Cardiac muscle cell (in vitro differentiated cells and primary cell): ENCODE measurements at regions not wholly inside any gene's neighbourhood (a gene's known extent, or its start where the extent isn't known, plus 50 kb on each side); places are given as distances from the start of the nearest gene placed in this dataset.
"Not testable (repeated sequence)": the region's sequence is repeated elsewhere in the genome, so short reads cannot be mapped to it uniquely, and the experiment has no call there.

Experiments used
- DNase-seq, 2 donors: peaks; one replicate each; pipeline versions ENCODE4 v3.0.0 to v3.0.0-alpha.2; 2010 to 2017; ENCODE audit warnings: low read depth in 1 of 2, low spot score in 1 of 2
- H3K27ac ChIP-seq: fragments of 200-600 bp; sonication (generic); 2 replicates; pipeline ENCODE4 v1.5.1; 2016
- H3K27me3 ChIP-seq: fragments of 200-600 bp; sonication (generic); 2 replicates; pipeline ENCODE4 v1.6.0; 2016; ENCODE audit warnings: control low read depth
- H3K36me3 ChIP-seq: fragments of 200-600 bp; sonication (generic); 2 replicates; pipeline ENCODE4 v1.5.1; 2016; ENCODE audit warnings: control low read depth
- H3K4me1 ChIP-seq: fragments of 200-600 bp; sonication (generic); 2 replicates; pipeline ENCODE4 v1.8.1; 2017; ENCODE audit warnings: low read depth, mild to moderate bottlenecking, mixed run types
- H3K4me3 ChIP-seq: fragments of 200-600 bp; sonication (generic); 2 replicates; pipeline ENCODE4 v1.5.1; 2016; ENCODE audit warnings: mild to moderate bottlenecking
- H3K9me3 ChIP-seq: fragments of 200-600 bp; sonication (generic); 2 replicates; pipeline ENCODE4 v1.5.1; 2017; ENCODE audit warnings: low read depth, mild to moderate bottlenecking, control low read depth
- CTCF ChIP-seq: IDR thresholded peaks from 2 replicates; pipeline ENCODE4 v1.5.1; 2012; ENCODE audit warnings: low read depth, mild to moderate bottlenecking, low read length

DNA sequence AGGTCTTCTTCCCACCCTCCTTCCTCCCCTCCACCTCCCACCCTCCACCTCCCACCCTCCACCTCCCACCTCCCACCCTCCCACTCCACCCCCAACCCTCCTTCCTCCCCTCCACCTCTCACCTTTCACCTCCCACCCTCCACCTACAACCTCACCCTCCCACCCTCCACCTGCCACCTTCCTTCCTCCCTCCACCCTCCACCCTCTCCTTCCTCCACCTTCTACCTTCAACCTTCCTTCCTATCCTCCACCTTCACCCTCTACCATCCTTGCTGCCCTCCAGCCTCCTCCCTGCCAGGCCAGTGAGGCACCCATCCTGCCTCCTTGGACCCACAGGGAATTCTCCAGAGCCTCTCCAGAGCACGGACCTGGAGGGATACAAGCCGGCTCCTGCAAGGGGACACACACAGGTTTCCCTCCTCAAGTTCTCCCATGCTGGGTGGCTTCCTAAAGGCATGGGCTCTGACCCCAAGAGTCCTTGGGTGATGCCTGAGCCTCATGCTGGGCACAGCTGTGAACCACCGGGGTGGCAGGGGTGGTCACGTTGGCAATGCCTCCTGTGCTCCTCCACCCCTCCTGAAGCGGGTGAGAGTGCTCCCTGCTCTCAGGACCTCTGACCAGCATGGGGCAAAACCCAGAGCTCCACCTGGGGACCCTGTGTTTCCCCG is 293.0 kb downstream of the NDUFA10 start:
- TF ChIP-seq CTCF = no peak
- no peak for DNase-seq
- Histone ChIP-seq H3K4me3 (no peak overlapping the region), H3K36me3 (no peaks in the 10 kb centered on the region), H3K27ac (no peak overlapping the region), H3K27me3 (no peaks in the 10 kb centered on the region), H3K9me3 (no peaks in the 10 kb centered on the region), H3K4me1 (no peaks in the 10 kb centered on the region)

DNA sequence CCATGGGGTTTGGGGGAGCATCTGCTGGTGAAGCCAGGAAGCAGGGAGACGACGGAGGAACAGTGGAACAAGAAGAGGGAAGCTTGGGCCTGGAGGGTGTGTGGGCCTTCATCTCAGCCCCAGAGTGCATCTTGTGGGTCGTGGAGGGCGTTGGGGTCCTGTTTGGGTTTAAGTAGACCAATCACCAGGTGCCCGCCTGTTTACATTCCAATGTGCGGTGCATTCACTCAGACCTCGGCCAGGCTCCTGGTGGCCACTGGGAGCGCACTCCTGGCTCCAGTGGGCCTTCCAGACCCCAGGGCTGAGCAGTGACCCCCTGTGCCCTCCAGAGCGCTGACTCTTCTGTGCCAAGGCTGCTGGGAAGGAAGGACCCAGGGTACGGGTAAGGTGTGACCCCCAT is 293.7 kb downstream of the NDUFA10 start:
- no peak for TF ChIP-seq CTCF
- no peak for DNase-seq

DNA sequence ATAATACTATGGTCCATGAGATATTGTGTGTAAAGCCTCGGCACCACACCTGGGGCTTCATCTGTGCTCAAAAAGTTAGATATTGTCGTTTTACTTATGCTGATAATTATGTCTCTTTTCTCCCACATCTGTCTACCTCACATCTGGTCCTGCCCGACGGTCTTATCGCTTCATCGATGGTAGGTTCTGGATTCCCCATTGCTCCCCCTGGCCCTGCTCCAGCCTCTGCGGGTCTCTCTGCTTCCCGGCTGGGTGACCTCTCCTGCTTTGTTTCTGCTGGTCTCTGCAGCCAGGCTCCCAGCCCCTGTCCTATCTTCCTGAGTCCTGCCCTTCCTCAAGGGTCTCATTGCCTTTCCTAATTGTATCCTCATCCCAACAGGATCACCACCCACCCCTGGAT is 294.2 kb downstream of the NDUFA10 start:
- Histone ChIP-seq H3K4me1 (no peaks in the 10 kb centered on the region), H3K27me3 (no peaks in the 10 kb centered on the region), H3K36me3 (no peaks in the 10 kb centered on the region), H3K4me3 (no peak overlapping the region), H3K9me3 (no peaks in the 10 kb centered on the region), H3K27ac (no peak overlapping the region)
- no peak for DNase-seq
- TF ChIP-seq CTCF = no peak

More for the DNA sequence above, 293.7 kb downstream of the NDUFA10 start:
- Histone ChIP-seq H3K36me3 (no peaks in the 10 kb centered on the region), H3K4me1 (no peaks in the 10 kb centered on the region), H3K4me3 (no peak overlapping the region), H3K27me3 (no peaks in the 10 kb centered on the region), H3K9me3 (no peaks in the 10 kb centered on the region), H3K27ac (no peak overlapping the region)

DNA sequence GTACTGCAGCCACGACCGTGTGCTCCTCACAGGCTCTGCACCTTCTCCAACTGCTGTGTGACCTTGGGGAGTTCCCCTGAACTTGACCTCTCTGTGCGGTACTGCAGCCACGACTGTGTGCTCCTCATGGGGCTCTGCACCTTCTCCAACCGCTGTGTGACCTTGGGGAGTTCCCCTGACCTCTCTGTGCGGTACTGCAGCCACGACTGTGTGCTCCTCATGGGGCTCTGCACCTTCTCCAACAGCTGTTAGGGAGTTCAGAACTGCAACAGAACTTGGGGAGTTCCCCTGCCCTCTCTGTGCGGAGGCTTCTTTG is 294.6 kb downstream of the NDUFA10 start:
- not testable (repeated sequence) for H3K36me3 ChIP-seq, DNase-seq, H3K27me3 ChIP-seq, H3K4me1 ChIP-seq, H3K4me3 ChIP-seq, H3K9me3 ChIP-seq, H3K27ac ChIP-seq

DNA sequence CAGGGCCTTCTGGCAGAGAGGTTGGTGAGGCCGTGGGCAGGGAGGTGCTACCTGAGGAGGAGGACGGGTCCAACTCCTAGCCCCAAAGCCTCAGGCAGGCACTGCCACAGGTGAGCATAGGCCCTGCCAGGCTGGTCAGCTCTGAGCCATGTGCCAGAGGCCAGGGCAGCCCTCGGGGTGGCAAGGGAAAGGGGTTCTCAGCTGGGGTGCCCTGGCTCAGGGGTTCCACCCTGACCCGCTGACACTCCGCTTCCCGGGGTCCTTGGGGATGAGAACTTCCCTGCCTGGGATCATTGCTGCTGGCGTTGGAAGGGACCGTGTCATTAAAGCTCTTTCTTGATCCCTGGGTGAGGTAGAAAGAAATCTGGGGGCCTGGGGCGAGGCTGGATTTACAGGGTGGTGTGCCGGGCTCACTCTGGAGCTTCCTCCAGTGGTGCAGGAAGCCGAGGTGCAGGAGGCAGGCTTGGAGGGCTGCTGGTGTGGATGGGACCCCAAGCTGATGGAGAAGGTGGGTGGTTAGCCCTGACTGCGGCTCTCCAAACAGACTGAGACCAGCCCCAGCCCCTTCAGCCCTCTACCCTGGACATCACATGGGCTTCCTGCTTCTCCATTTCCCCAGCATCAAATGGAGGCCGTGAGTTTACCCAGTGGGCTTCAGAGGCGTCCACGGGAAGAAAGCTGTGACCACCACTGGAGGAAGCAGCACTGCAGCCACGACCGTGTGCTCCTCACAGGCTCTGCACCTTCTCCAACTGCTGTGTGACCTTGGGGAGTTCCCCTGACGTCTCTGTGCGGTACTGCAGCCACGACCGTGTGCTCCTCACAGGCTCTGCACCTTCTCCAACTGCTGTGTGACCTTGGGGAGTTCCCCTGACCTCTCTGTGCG is 295.2 kb downstream of the NDUFA10 start:
- H3K4me3 ChIP-seq = no peak overlapping the region
- no peaks in the 10 kb centered on the region for H3K4me1 ChIP-seq
- no peaks in the 10 kb centered on the region for H3K9me3 ChIP-seq
- no peak overlapping the region for H3K27ac ChIP-seq
- H3K36me3 ChIP-seq = no peaks in the 10 kb centered on the region
- no peak for DNase-seq
- TF ChIP-seq CTCF = no peak
- no peaks in the 10 kb centered on the region for H3K27me3 ChIP-seq

GRCh38 chr2:239729151-239729550 is 296.0 kb downstream of the NDUFA10 start:
- H3K27me3 ChIP-seq = no peaks in the 10 kb centered on the region
- no peak for DNase-seq
- TF ChIP-seq CTCF = no peak
- no peaks in the 10 kb centered on the region for H3K36me3 ChIP-seq
- no peak overlapping the region for H3K4me3 ChIP-seq
- H3K27ac ChIP-seq = no peak overlapping the region
- no peaks in the 10 kb centered on the region for H3K4me1 ChIP-seq
- H3K9me3 ChIP-seq = no peaks in the 10 kb centered on the region
